Panc1 (cell line): ENCODE measurements at regions not wholly inside any gene's neighbourhood (a gene's known extent, or its start where the extent isn't known, plus 50 kb on each side); places are given as distances from the start of the nearest gene placed in this dataset.

ENCODE experiments used
- ATAC-seq: fragments of 200-7000 bp; cut with Tn5 transposase; 2 replicates; pipeline ENCODE4 v1.9.1; 2020; ENCODE audit warnings: mild to moderate bottlenecking, moderate library complexity
- BruUV-seq: library from RNA; stranded (reverse); fragments of 400-500 nt; replicated peaks from 2 replicates; lab custom pipeline; 2021; lab: Mats Ljungman, UMichigan
- CTCF ChIA-PET: fragments of 300-600 bp; sonication (Branson Sonifier 250); formaldehyde crosslinking; loops from one replicate; lab custom pipeline; 2022; ENCODE audit warnings: antibody characterized with exemption; lab: Charles Lee
- POLR2A ChIA-PET: fragments of 300-600 bp; sonication (Branson Sonifier 250); formaldehyde crosslinking; loops from one replicate; lab custom pipeline; 2022; ENCODE audit warnings: antibody characterized with exemption; lab: Charles Lee
- DNase-seq: peaks from one replicate; pipeline ENCODE4 v3.0.0-alpha.2; 2010; ENCODE audit warnings: low read depth, low spot score
- H3K27ac ChIP-seq: 2 replicates; pipeline ENCODE4 v1.5.1; 2011; ENCODE audit warnings: mild to moderate bottlenecking, low read length, inconsistent platforms
- H3K27me3 ChIP-seq: fragments of 200-500 bp; sonication (Bioruptor generic); 2 replicates; pipeline ENCODE4 v1.6.0; 2014; ENCODE audit warnings: low read length, inconsistent platforms; ENCODE audit not compliant: control insufficient read depth, insufficient read depth
- H3K36me3 ChIP-seq: fragments of 200-500 bp; sonication (Bioruptor generic); 2 replicates; pipeline ENCODE4 v1.5.1; 2014; ENCODE audit warnings: inconsistent platforms, mild to moderate bottlenecking, low read length, moderate library complexity; ENCODE audit not compliant: control insufficient read depth, insufficient read depth
- H3K4me1 ChIP-seq: 2 replicates; pipeline ENCODE4 v1.5.1; 2011; ENCODE audit warnings: inconsistent platforms, mild to moderate bottlenecking, low read length, moderate library complexity; ENCODE audit not compliant: control insufficient read depth, insufficient read depth
- H3K4me3 ChIP-seq, 2 experiments: 2 replicates each; pipeline ENCODE4 v1.5.1; 2011 to 2012; ENCODE audit warnings: low read depth in 2 of 2, low read length in 2 of 2, mild to moderate bottlenecking in 2 of 2, inconsistent platforms in 1 of 2, moderate library complexity in 1 of 2
- H3K9me3 ChIP-seq: fragments of 200-500 bp; sonication (Bioruptor generic); 2 replicates; pipeline ENCODE4 v1.5.1; 2014; ENCODE audit warnings: low read depth, mild to moderate bottlenecking, inconsistent platforms, low read length, moderate library complexity; ENCODE audit not compliant: control insufficient read depth, insufficient read depth
- POLR2AphosphoS5 ChIP-seq: IDR thresholded peaks from 2 replicates; pipeline ENCODE4 v1.6.1; 2012; ENCODE audit warnings: mild to moderate bottlenecking, low read depth, low read length, moderate library complexity
- SIN3A ChIP-seq: IDR thresholded peaks from 2 replicates; pipeline ENCODE4 v1.6.1; 2012; ENCODE audit warnings: low read depth, mild to moderate bottlenecking, low read length, moderate library complexity, borderline replicate concordance; ENCODE audit not compliant: insufficient read depth
- TCF7L2 ChIP-seq: IDR thresholded peaks from 2 replicates; pipeline ENCODE4 v1.6.1; 2011; ENCODE audit warnings: mild to moderate bottlenecking, low read depth, low read length, inconsistent platforms
- in situ Hi-C: cut with HindIII; loops from 2 replicates; pipeline ENCODE4 v1.10.0; 2016; ENCODE audit warnings: low sequenced_read_pairs, low pct_unique_long_range_greater_than_20kb
- intact Hi-C: fragments of 100-400 bp; cut with micrococcal nuclease; formaldehyde crosslinking; loops from one replicate; pipeline ENCODE4 v1.10.0; 2022; ENCODE audit not compliant: unreplicated experiment
- TF ChIP-seq, protein P1 (sequence below), 2 experiments: IDR thresholded peaks; 2 replicates each; pipeline ENCODE4 v1.6.1; 2011 to 2012; ENCODE audit warnings: low read depth in 2 of 2, control low read depth in 1 of 2, low read length in 1 of 2, mild to moderate bottlenecking in 1 of 2, moderate library complexity in 1 of 2; ENCODE audit not compliant: insufficient read depth in 1 of 2
- TF ChIP-seq, protein P2 (sequence below): fragments of 450-650 bp; IDR thresholded peaks from 2 replicates; pipeline ENCODE4 v1.5.1; 2017; ENCODE audit warnings: mild to moderate bottlenecking

DNA sequence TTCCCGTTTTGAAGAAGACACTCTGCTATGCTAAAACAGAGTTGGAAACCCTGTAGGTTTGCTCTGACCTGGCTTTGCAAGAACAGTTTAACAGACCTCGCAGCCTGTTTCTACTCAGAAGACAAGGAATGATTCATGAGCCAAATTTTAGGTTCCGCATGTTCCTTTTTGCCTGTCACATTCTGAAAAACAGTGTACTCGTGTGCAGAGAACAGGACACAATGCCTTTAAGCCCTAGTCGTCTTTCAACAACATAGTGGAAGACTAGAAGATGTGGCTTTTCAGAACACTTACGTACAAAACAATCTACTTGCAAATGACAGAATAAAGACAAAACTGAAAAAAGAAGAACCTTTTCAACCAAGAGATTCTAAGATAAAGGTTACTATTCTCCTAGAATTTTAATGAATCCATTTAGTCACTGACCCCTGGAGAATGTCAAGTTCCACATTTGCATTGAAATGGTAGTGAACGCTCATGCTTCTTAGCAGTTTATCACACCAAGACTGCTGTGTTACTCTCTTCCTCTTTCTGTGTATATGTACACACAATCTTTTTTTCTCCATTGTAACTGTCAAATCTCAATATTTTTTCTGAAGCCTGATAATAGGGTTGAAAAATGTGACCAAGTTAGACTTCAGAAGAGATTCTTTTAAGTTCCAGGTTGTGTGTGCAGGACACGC lies 220.7 kb upstream of the NRSN1 start:
- Histone ChIP-seq H3K36me3 (no peaks in the 10 kb centered on the region), H3K27ac (no peak overlapping the region), H3K4me1 (no peaks in the 10 kb centered on the region), H3K4me3 (no peak overlapping the region), H3K9me3 (no peaks in the 10 kb centered on the region), H3K27me3 (no peaks in the 10 kb centered on the region)
- BruUV-seq = no TSS peak
- ChIA-PET CTCF (no interaction called here), POLR2A (no interaction called here)
- ATAC-seq (no peak), DNase-seq (no peak)
- intact Hi-C loops (no loop called here), in situ Hi-C loops (no loop called here)
- TF ChIP-seq, protein P1, sequence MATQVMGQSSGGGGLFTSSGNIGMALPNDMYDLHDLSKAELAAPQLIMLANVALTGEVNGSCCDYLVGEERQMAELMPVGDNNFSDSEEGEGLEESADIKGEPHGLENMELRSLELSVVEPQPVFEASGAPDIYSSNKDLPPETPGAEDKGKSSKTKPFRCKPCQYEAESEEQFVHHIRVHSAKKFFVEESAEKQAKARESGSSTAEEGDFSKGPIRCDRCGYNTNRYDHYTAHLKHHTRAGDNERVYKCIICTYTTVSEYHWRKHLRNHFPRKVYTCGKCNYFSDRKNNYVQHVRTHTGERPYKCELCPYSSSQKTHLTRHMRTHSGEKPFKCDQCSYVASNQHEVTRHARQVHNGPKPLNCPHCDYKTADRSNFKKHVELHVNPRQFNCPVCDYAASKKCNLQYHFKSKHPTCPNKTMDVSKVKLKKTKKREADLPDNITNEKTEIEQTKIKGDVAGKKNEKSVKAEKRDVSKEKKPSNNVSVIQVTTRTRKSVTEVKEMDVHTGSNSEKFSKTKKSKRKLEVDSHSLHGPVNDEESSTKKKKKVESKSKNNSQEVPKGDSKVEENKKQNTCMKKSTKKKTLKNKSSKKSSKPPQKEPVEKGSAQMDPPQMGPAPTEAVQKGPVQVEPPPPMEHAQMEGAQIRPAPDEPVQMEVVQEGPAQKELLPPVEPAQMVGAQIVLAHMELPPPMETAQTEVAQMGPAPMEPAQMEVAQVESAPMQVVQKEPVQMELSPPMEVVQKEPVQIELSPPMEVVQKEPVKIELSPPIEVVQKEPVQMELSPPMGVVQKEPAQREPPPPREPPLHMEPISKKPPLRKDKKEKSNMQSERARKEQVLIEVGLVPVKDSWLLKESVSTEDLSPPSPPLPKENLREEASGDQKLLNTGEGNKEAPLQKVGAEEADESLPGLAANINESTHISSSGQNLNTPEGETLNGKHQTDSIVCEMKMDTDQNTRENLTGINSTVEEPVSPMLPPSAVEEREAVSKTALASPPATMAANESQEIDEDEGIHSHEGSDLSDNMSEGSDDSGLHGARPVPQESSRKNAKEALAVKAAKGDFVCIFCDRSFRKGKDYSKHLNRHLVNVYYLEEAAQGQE (IDR thresholded peaks at IDR 0.05; ENCODE audit: insufficient read depth in 1 of 2, low read depth in 2 of 2, low read length in 1 of 2) = no peak
- TF ChIP-seq POLR2AphosphoS5 = no peak
- TF ChIP-seq, protein P2, sequence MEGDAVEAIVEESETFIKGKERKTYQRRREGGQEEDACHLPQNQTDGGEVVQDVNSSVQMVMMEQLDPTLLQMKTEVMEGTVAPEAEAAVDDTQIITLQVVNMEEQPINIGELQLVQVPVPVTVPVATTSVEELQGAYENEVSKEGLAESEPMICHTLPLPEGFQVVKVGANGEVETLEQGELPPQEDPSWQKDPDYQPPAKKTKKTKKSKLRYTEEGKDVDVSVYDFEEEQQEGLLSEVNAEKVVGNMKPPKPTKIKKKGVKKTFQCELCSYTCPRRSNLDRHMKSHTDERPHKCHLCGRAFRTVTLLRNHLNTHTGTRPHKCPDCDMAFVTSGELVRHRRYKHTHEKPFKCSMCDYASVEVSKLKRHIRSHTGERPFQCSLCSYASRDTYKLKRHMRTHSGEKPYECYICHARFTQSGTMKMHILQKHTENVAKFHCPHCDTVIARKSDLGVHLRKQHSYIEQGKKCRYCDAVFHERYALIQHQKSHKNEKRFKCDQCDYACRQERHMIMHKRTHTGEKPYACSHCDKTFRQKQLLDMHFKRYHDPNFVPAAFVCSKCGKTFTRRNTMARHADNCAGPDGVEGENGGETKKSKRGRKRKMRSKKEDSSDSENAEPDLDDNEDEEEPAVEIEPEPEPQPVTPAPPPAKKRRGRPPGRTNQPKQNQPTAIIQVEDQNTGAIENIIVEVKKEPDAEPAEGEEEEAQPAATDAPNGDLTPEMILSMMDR = no peak
- no peak for TF ChIP-seq SIN3A
- TF ChIP-seq TCF7L2 = no peak

DNA sequence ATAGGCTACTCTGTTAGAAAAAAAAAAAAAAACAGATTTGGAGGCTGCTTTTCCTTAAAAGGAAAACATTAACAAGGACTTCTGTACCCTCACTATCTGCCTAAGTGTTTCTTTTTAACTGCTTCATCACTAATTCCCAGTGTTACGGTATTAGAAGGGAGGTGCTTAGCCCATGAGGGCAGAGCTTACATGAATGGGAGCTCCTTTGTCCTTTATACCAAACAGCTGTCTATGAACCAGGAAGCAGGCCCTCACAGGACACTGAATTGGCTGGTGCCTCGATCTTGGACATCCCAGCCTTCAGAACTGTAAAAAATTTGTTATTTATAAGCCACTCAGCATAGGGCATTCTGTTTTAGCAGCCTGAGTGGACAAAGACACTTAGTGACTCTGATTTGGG lies 215.6 kb upstream of the NRSN1 start:
- CTCF ChIA-PET = no interaction called here
- no peaks in the 10 kb centered on the region for H3K36me3 ChIP-seq
- no peak overlapping the region for H3K27ac ChIP-seq
- H3K27me3 ChIP-seq = no peaks in the 10 kb centered on the region
- in situ Hi-C loops = no loop called here
- no peak for DNase-seq
- BruUV-seq = no TSS peak
- TF ChIP-seq TCF7L2 (no peak), SIN3A (no peak), POLR2AphosphoS5 (no peak)
- TF ChIP-seq, protein P2 = no peak
- TF ChIP-seq, protein P1 (IDR thresholded peaks at IDR 0.05; ENCODE audit: insufficient read depth in 1 of 2, low read depth in 2 of 2, low read length in 1 of 2) = no peak
- POLR2A ChIA-PET = no interaction called here
- no peak overlapping the region for H3K4me3 ChIP-seq
- no peaks in the 10 kb centered on the region for H3K9me3 ChIP-seq
- intact Hi-C loops = no loop called here
- H3K4me1 ChIP-seq = no peaks in the 10 kb centered on the region
- no peak for ATAC-seq
